ENCODE measurements at regions not wholly inside any gene's neighbourhood (a gene's known extent, or its start where the extent isn't known, plus 50 kb on each side); places are given as distances from the start of the nearest gene placed in this dataset.

DNA sequence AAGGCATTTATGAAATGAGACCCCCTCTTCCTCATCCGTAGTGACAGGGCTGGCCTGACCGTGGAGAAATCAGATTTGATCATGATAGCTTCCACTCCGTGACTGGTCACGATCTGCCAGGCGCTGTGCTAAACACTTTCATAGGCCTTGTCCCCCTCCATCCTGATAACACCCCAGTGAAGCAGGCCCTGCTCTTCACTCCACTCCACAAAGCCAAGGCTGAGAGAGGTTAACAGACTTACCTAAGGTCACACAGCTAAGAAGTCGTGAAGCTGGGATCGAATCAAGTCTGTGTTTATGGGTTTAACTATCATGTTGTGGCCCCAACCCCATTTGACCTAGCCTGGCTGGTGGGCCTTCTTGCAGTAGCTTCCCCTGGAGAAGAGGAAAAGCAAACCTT is 53.3 kb upstream of the IL17B start:
- no peak for ATAC-seq
- Histone ChIP-seq H3K27ac (ENCODE audit: low read depth, low read length) (no peak overlapping the region), H3K4me2 (ENCODE audit: low read length) (no peak overlapping the region; the same call in 1 of the 2 replicates), H3K4me3 (replicated peaks in 1 of 2; ENCODE audit: low read depth in 1 of 2, low read length in 2 of 2) (no peak overlapping the region), H3K9me3 (ENCODE audit: control insufficient read depth in 1 of 2, insufficient read depth in 1 of 2, low read depth in 1 of 2, low read length in 2 of 2) (no peaks in the 10 kb centered on the region), H3K9ac (ENCODE audit: low read length) (no peak overlapping the region), H2AFZ (ENCODE audit: low read depth, low read length, poor library complexity, severe bottlenecking) (no peak overlapping the region), H3K27me3 (ENCODE audit: insufficient read depth, low read length) (no peaks in the 10 kb centered on the region), H3K79me2 (ENCODE audit: insufficient read depth, low read length) (no peaks in the 10 kb centered on the region), H3K36me3 (ENCODE audit: control insufficient read depth in 1 of 2, insufficient read depth in 2 of 2, low read length in 2 of 2) (no peaks in the 10 kb centered on the region), H4K20me1 (ENCODE audit: insufficient read depth) (no peaks in the 10 kb centered on the region), H3K4me1 (ENCODE audit: control insufficient read depth in 1 of 2, insufficient read depth in 2 of 2, low read length in 2 of 2) (peaks cover 17 to 54% of the 10 kb centered on the region in 2 experiments), H3K9me2 (ENCODE audit: insufficient read depth) (no peaks in the 10 kb centered on the region)
- POLR2A ChIA-PET, result interaction anchor here (1.8 kb wide), 1 partner anchor 13 kb away, joined by 4 read pairs; no protein-coding TSS in a partner anchor
- RAD21 ChIA-PET (ENCODE audit: low non-redundant PET in 1 of 2, low total read pairs in 2 of 2, uncharacterized antibody in 2 of 2, unreplicated experiment in 2 of 2), result no interaction called here
- CTCF ChIA-PET, result interaction anchor here (1.2 to 5.3 kb wide), 9 partner anchors 10 to 133 kb away, joined by 3 to 45 read pairs (median 7); no protein-coding TSS in a partner anchor
- DNase-seq (ENCODE audit: low read depth, low spot score), result no peak
- no TSS peak for BruUV-seq (replicated peaks)
- TF ChIP-seq, protein P1, sequence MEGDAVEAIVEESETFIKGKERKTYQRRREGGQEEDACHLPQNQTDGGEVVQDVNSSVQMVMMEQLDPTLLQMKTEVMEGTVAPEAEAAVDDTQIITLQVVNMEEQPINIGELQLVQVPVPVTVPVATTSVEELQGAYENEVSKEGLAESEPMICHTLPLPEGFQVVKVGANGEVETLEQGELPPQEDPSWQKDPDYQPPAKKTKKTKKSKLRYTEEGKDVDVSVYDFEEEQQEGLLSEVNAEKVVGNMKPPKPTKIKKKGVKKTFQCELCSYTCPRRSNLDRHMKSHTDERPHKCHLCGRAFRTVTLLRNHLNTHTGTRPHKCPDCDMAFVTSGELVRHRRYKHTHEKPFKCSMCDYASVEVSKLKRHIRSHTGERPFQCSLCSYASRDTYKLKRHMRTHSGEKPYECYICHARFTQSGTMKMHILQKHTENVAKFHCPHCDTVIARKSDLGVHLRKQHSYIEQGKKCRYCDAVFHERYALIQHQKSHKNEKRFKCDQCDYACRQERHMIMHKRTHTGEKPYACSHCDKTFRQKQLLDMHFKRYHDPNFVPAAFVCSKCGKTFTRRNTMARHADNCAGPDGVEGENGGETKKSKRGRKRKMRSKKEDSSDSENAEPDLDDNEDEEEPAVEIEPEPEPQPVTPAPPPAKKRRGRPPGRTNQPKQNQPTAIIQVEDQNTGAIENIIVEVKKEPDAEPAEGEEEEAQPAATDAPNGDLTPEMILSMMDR (IDR thresholded peaks at IDR 0.05 in 2 of 3, conservative IDR thresholded peaks at IDR 0.05 in 1 of 3; ENCODE audit: borderline replicate concordance in 1 of 3, insufficient read depth in 1 of 3, low read depth in 2 of 3, low read length in 2 of 3), result no peak
- intact Hi-C loops (cut with micrococcal nuclease), result loop anchor here (5.0 kb wide), 1 partner anchor 65 kb away; no protein-coding TSS in a partner anchor

DNA sequence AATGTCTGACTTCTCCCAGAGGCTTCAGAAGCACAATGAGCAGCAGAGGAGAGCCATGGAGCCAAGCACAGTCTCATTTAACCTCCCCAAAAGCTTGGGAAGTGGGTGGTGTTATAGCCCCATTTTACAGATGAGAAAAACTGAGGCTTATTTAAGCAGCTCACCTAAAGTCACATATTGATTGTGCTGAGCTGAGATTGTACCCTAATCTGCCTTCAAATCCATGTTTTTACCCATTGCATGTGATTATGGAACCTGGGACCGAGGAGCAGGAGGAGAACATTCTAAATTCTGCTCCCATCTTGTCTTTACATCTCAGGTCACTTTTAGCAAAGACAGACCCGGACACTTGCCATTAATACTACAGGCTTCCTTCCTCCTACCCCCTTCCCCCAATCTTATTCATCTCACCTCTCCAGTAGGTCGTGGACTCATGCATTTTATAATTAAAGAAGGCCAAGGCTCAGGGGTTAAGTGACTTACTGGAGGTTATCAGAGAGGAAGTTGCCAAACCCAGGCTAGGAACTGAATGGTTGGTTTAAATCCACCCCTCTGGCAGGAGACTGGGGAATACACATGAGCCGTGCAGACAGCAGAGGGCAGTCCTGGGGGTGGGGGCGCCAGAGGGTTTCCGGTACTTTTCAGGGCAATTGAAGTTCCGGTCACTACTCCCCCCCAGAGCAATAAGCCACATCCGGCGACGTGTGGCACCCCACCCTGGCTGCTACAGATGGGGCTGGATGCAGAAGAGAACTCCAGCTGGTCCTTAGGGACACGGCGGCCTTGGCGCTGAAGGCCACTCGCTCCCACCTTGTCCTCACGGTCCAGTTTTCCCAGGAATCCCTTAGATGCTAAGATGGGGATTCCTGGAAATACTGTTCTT is 51.0 kb upstream of the IL17B start:
- peak overlapping the region; percentile 80 for H3K27ac ChIP-seq (ENCODE audit: low read depth, low read length)
- TF ChIP-seq JUND (IDR thresholded peaks at IDR 0.05) (no peak), YY1 (IDR thresholded peaks at IDR 0.05; ENCODE audit: extremely low read depth, insufficient replicate concordance, low read depth, low read length) (peak; percentile 38), ZFX (IDR thresholded peaks at IDR 0.05) (peak; percentile 24; the same call in 1 of the 2 replicates), ELF1 (IDR thresholded peaks at IDR 0.05; ENCODE audit: borderline replicate concordance, low read depth) (no peak), POLR2AphosphoS5 (IDR thresholded peaks at IDR 0.05; ENCODE audit: low read depth, low read length) (peak; percentile 79; the same call in 1 of the 2 replicates)
- TF ChIP-seq, protein P2, sequence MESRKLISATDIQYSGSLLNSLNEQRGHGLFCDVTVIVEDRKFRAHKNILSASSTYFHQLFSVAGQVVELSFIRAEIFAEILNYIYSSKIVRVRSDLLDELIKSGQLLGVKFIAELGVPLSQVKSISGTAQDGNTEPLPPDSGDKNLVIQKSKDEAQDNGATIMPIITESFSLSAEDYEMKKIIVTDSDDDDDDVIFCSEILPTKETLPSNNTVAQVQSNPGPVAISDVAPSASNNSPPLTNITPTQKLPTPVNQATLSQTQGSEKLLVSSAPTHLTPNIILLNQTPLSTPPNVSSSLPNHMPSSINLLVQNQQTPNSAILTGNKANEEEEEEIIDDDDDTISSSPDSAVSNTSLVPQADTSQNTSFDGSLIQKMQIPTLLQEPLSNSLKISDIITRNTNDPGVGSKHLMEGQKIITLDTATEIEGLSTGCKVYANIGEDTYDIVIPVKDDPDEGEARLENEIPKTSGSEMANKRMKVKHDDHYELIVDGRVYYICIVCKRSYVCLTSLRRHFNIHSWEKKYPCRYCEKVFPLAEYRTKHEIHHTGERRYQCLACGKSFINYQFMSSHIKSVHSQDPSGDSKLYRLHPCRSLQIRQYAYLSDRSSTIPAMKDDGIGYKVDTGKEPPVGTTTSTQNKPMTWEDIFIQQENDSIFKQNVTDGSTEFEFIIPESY (IDR thresholded peaks at IDR 0.05; ENCODE audit: extremely low read depth, insufficient replicate concordance, low read length), result peak; percentile 40
- TF ChIP-seq, protein P3, sequence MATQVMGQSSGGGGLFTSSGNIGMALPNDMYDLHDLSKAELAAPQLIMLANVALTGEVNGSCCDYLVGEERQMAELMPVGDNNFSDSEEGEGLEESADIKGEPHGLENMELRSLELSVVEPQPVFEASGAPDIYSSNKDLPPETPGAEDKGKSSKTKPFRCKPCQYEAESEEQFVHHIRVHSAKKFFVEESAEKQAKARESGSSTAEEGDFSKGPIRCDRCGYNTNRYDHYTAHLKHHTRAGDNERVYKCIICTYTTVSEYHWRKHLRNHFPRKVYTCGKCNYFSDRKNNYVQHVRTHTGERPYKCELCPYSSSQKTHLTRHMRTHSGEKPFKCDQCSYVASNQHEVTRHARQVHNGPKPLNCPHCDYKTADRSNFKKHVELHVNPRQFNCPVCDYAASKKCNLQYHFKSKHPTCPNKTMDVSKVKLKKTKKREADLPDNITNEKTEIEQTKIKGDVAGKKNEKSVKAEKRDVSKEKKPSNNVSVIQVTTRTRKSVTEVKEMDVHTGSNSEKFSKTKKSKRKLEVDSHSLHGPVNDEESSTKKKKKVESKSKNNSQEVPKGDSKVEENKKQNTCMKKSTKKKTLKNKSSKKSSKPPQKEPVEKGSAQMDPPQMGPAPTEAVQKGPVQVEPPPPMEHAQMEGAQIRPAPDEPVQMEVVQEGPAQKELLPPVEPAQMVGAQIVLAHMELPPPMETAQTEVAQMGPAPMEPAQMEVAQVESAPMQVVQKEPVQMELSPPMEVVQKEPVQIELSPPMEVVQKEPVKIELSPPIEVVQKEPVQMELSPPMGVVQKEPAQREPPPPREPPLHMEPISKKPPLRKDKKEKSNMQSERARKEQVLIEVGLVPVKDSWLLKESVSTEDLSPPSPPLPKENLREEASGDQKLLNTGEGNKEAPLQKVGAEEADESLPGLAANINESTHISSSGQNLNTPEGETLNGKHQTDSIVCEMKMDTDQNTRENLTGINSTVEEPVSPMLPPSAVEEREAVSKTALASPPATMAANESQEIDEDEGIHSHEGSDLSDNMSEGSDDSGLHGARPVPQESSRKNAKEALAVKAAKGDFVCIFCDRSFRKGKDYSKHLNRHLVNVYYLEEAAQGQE (IDR thresholded peaks at IDR 0.05; ENCODE audit: low read depth), result no peak

More for the DNA sequence above, 51.0 kb upstream of the IL17B start:
- no peaks in the 10 kb centered on the region for H3K79me2 ChIP-seq (ENCODE audit: insufficient read depth, low read length)
- ChIA-PET CTCF (interaction anchor here (1.3 to 2.2 kb wide), 2 partner anchors 9 to 113 kb away, joined by 4 to 9 read pairs; no protein-coding TSS in a partner anchor), RAD21 (ENCODE audit: low non-redundant PET in 1 of 2, low total read pairs in 2 of 2, uncharacterized antibody in 2 of 2, unreplicated experiment in 2 of 2) (no interaction called here), POLR2A (interaction anchor here (1.2 kb wide), 1 partner anchor 8 kb away, joined by 4 read pairs; no protein-coding TSS in a partner anchor)
- H3K9me3 ChIP-seq (ENCODE audit: control insufficient read depth in 1 of 2, insufficient read depth in 1 of 2, low read depth in 1 of 2, low read length in 2 of 2), result no peaks in the 10 kb centered on the region
- H3K9me2 ChIP-seq (ENCODE audit: insufficient read depth), result no peaks in the 10 kb centered on the region
- DNase-seq (ENCODE audit: low read depth, low spot score) (peak; percentile 66), ATAC-seq (peak; percentile 71)
- no peaks in the 10 kb centered on the region for H3K27me3 ChIP-seq (ENCODE audit: insufficient read depth, low read length)
- H3K36me3 ChIP-seq (ENCODE audit: control insufficient read depth in 1 of 2, insufficient read depth in 2 of 2, low read length in 2 of 2), result no peaks in the 10 kb centered on the region
- peak overlapping the region; percentile 70 for H2AFZ ChIP-seq (ENCODE audit: low read depth, low read length, poor library complexity, severe bottlenecking)
- TSS peak; percentile 82 for BruUV-seq (replicated peaks)
- no peaks in the 10 kb centered on the region for H4K20me1 ChIP-seq (ENCODE audit: insufficient read depth)
- peak overlapping the region; percentile 48 to 63 for H3K4me3 ChIP-seq (replicated peaks in 1 of 2; ENCODE audit: low read depth in 1 of 2, low read length in 2 of 2)
- peak overlapping the region; percentile 74 for H3K9ac ChIP-seq (ENCODE audit: low read length)
- intact Hi-C loops (cut with micrococcal nuclease), result loop anchor here (2.0 to 5.0 kb wide), 3 partner anchors 63 to 135 kb away; no protein-coding TSS in a partner anchor
- H3K4me2 ChIP-seq (ENCODE audit: low read length), result peak overlapping the region; percentile 75
- H3K4me1 ChIP-seq (ENCODE audit: control insufficient read depth in 1 of 2, insufficient read depth in 2 of 2, low read length in 2 of 2), result peaks cover 23 to 66% of the 10 kb centered on the region in 2 experiments

Measured in HCT116 (cell line).